ACC112 (cell line): ENCODE measurements at regions not wholly inside any gene's neighbourhood (a gene's known extent, or its start where the extent isn't known, plus 50 kb on each side); places are given as distances from the start of the nearest gene placed in this dataset.

Experiments
- H2AFZ ChIP-seq: fragments of 200-600 bp; sonication (generic); one replicate; pipeline ENCODE4 v1.6.0; 2017; ENCODE audit warnings: antibody characterized with exemption, low read length; ENCODE audit not compliant: unreplicated experiment
- H3K27ac ChIP-seq: fragments of 200-600 bp; sonication (generic); 2 replicates; pipeline ENCODE4 v1.5.1; 2014; ENCODE audit warnings: low read depth, mild to moderate bottlenecking, antibody characterized with exemption, low read length, moderate library complexity
- H3K27me3 ChIP-seq: fragments of 200-600 bp; sonication (generic); 2 replicates; pipeline ENCODE4 v1.6.1; 2014; ENCODE audit warnings: mild to moderate bottlenecking, antibody characterized with exemption, low read length, moderate library complexity, mixed read lengths; ENCODE audit not compliant: insufficient read depth
- H3K36me3 ChIP-seq: fragments of 200-600 bp; sonication (generic); 2 replicates; pipeline ENCODE4 v1.6.1; 2016; ENCODE audit warnings: mild to moderate bottlenecking, antibody characterized with exemption, low read length, moderate library complexity, mixed read lengths; ENCODE audit not compliant: insufficient read depth
- H3K4me1 ChIP-seq: fragments of 200-600 bp; sonication (generic); one replicate; pipeline ENCODE4 v1.6.1; 2016; ENCODE audit warnings: low read length, mixed read lengths; ENCODE audit not compliant: insufficient read depth, unreplicated experiment, control insufficient read depth
- H3K4me3 ChIP-seq: fragments of 200-600 bp; sonication (generic); 2 replicates; pipeline ENCODE4 v1.5.1; 2014; ENCODE audit warnings: mild to moderate bottlenecking, low read depth, low read length
- H3K79me2 ChIP-seq: fragments of 200-600 bp; sonication (generic); one replicate; pipeline ENCODE4 v1.6.0; 2016; ENCODE audit warnings: low read length; ENCODE audit not compliant: control insufficient read depth, unreplicated experiment, insufficient read depth

DNA sequence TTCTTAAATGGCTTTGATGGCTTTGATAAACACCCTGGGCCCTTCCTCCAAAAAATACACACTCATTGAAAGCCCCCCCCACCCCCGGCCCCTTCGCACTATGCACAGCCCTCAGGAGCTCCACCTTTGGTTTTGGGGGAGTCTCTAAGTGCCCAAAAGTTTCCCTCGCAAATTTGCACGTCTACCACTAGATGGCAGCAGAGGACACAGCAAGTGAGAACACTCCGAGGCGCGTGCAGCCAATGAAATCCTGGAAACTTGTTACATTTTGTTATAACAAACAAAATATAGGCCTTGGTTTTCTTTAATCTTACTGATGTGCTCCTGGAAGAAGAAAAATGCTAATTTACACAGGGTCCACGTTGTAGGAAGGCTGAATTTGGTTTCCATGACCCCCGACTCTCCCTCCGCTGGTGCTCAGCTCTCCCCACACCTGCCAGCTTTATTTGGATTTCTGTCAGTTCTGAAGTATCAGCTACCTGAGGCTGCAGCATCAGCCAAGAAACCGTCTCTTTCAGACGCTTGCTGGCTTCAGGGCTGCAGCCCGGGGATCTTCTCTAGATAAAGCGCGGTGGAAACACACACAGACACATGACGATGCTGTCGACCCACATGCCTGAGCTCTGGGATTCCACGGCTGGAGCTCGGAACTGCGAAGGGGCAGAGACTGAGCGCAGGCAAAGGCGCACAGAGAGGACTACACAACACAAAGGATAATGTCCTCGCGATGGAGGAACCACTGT is 148.3 kb upstream of the RPS6KA2 start:
- peaks cover 46% of the 10 kb centered on the region for H3K27me3 ChIP-seq
- no peak overlapping the region for H3K4me3 ChIP-seq
- no peaks in the 10 kb centered on the region for H3K79me2 ChIP-seq
- no peak overlapping the region for H3K27ac ChIP-seq
- H2AFZ ChIP-seq = no peak overlapping the region
- no peaks in the 10 kb centered on the region for H3K36me3 ChIP-seq
- H3K4me1 ChIP-seq = no peaks in the 10 kb centered on the region

DNA sequence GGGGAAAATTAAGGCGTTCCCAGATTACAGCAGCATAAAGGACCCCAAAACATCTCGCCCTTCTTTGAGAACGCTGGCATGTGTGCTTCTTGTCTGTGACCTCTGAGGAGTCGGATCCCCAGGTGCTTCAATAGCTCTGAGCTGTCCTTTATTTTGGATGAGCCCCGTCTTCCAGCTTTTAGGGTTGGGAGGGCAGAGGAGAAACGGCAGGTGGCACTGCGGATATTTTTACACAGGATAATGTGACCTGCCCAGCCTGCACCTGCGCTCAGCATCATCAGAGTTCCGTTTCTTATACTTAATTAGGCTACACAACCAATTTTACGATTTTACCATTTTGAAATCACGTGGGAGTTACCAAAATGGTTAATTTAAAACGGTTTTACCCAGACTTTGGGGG is 147.7 kb upstream of the RPS6KA2 start:
- no peaks in the 10 kb centered on the region for H3K79me2 ChIP-seq
- H2AFZ ChIP-seq = no peak overlapping the region
- H3K27ac ChIP-seq = no peak overlapping the region
- no peaks in the 10 kb centered on the region for H3K36me3 ChIP-seq
- no peak overlapping the region for H3K4me3 ChIP-seq
- no peaks in the 10 kb centered on the region for H3K4me1 ChIP-seq
- H3K27me3 ChIP-seq = peaks cover 48% of the 10 kb centered on the region

- H3K27ac ChIP-seq = no peak overlapping the region
- no peaks in the 10 kb centered on the region for H3K79me2 ChIP-seq
- no peak overlapping the region for H3K4me3 ChIP-seq
- H3K36me3 ChIP-seq = no peaks in the 10 kb centered on the region
- no peak overlapping the region for H2AFZ ChIP-seq
- no peaks in the 10 kb centered on the region for H3K4me1 ChIP-seq
- H3K27me3 ChIP-seq = peaks cover 48% of the 10 kb centered on the region
Measured at GRCh38 chr6:166774292-166774691, 147.2 kb upstream of the RPS6KA2 start.

GRCh38 chr6:166772518-166772917 is 145.5 kb upstream of the RPS6KA2 start:
- Histone ChIP-seq H2AFZ (no peak overlapping the region), H3K4me3 (no peak overlapping the region), H3K36me3 (no peaks in the 10 kb centered on the region), H3K27ac (no peak overlapping the region), H3K27me3 (peaks cover 51% of the 10 kb centered on the region), H3K4me1 (no peaks in the 10 kb centered on the region), H3K79me2 (no peaks in the 10 kb centered on the region)

- no peaks in the 10 kb centered on the region for H3K4me1 ChIP-seq
- no peaks in the 10 kb centered on the region for H3K36me3 ChIP-seq
- no peak overlapping the region for H3K27ac ChIP-seq
- H2AFZ ChIP-seq = no peak overlapping the region
- no peaks in the 10 kb centered on the region for H3K79me2 ChIP-seq
- H3K4me3 ChIP-seq = no peak overlapping the region
- peaks cover 45% of the 10 kb centered on the region for H3K27me3 ChIP-seq
Measured at GRCh38 chr6:166771701-166772100, 144.7 kb upstream of the RPS6KA2 start.

- Histone ChIP-seq H3K79me2 (no peaks in the 10 kb centered on the region), H3K4me1 (no peaks in the 10 kb centered on the region), H3K27me3 (peaks cover 37% of the 10 kb centered on the region), H3K4me3 (no peak overlapping the region), H2AFZ (no peak overlapping the region), H3K36me3 (no peaks in the 10 kb centered on the region), H3K27ac (no peak overlapping the region)
Measured at GRCh38 chr6:166770216-166771116, 143.4 kb upstream of the RPS6KA2 start.

- Histone ChIP-seq H3K4me3 (no peak overlapping the region), H3K36me3 (no peaks in the 10 kb centered on the region)
Measured at GRCh38 chr6:166769648-166770047, 142.6 kb upstream of the RPS6KA2 start.

DNA sequence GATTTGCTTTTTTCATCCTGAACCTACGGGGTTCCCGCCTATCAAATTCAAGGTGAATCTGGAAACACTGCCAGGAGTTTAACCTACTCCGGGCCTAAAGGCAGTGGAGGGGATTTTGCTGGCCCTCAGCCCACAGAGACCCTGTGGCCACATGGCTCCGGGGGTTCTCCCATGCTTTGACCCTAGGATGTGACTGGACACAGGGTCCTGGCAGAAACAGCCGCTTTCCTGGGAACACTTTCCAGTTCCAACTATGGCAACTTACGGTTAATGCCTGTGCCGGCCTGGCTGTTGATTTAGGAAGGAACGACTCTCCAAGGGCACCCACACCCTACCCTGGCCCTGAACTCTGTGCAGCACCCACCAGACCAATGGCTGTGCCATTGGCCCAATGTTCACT is 141.7 kb upstream of the RPS6KA2 start:
- Histone ChIP-seq H3K27me3 (peaks cover 34% of the 10 kb centered on the region), H3K4me3 (no peak overlapping the region), H3K4me1 (no peaks in the 10 kb centered on the region), H3K79me2 (no peaks in the 10 kb centered on the region), H3K36me3 (no peaks in the 10 kb centered on the region), H2AFZ (no peak overlapping the region), H3K27ac (no peak overlapping the region)

More at GRCh38 chr6:166769648-166770047, 142.6 kb upstream of the RPS6KA2 start:
- H2AFZ ChIP-seq = no peak overlapping the region
- no peaks in the 10 kb centered on the region for H3K4me1 ChIP-seq
- H3K27me3 ChIP-seq = peaks cover 37% of the 10 kb centered on the region
- no peaks in the 10 kb centered on the region for H3K79me2 ChIP-seq
- no peak overlapping the region for H3K27ac ChIP-seq

- Histone ChIP-seq H3K4me3 (no peak overlapping the region), H3K79me2 (no peaks in the 10 kb centered on the region), H3K36me3 (no peaks in the 10 kb centered on the region), H2AFZ (no peak overlapping the region), H3K27ac (no peak overlapping the region), H3K4me1 (no peaks in the 10 kb centered on the region), H3K27me3 (peaks cover 29% of the 10 kb centered on the region)
Measured at GRCh38 chr6:166767230-166767629, 140.2 kb upstream of the RPS6KA2 start.

- Histone ChIP-seq H3K4me3 (no peak overlapping the region), H2AFZ (no peak overlapping the region), H3K4me1 (no peaks in the 10 kb centered on the region), H3K36me3 (no peaks in the 10 kb centered on the region), H3K27ac (no peak overlapping the region), H3K79me2 (no peaks in the 10 kb centered on the region), H3K27me3 (peaks cover 30% of the 10 kb centered on the region)
Measured at GRCh38 chr6:166766769-166767168, 139.7 kb upstream of the RPS6KA2 start.

GRCh38 chr6:166765234-166765541 is 138.1 kb upstream of the RPS6KA2 start:
- no peaks in the 10 kb centered on the region for H3K79me2 ChIP-seq
- H3K4me1 ChIP-seq = no peaks in the 10 kb centered on the region
- H3K27me3 ChIP-seq = peaks cover 31% of the 10 kb centered on the region
- H3K27ac ChIP-seq = no peak overlapping the region
- H3K4me3 ChIP-seq = no peak overlapping the region
- H2AFZ ChIP-seq = no peak overlapping the region
- H3K36me3 ChIP-seq = no peaks in the 10 kb centered on the region
